ENCODE measurements at regions not wholly inside any gene's neighbourhood (a gene's known extent, or its start where the extent isn't known, plus 50 kb on each side); places are given as distances from the start of the nearest gene placed in this dataset.
A peak's percentile ranks its signal among the peaks of the same experiment; 100 is the strongest.

DNA sequence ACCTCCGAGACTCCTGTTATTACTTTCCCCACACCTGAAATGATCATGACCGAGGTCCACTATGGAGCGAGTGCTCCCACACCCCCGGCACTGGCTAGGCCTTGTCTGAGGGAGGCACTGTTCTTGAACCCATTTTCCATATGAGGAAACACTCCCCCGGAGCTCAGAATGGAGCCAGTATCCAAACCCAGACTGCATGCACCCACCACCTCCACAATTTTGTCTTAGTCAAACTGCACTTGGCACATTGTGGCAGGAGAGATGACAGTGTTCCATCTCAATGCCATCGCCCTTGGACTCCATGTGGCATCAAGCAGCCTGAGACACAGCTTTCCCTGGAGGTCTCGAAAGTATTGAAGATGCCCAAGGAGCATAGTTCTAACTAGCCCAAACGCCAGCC is 154.1 kb downstream of the NUP210 start:
- DNase-seq (ENCODE audit: low read depth in 2 of 2): no peak

DNA sequence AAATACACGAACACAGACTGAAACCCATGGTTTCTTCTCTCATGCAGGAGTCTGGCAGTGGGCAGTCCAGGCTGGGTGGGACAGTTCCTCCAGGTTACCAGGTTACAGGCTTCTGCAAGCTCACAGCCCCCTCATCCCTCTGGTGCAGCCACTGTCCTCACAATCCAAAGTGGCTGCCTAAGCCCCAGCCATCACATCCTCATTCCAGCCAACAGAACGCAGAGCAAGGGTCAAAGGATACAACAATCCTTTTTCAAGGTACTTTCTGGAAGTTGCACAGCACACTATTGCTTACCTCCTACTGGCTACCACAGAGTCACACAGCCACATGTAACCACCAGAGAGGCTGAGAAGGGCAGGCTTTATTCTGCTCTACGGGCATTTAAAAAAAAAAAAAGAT is 154.6 kb downstream of the NUP210 start:
- DNase-seq (ENCODE audit: low read depth in 2 of 2): no peak

DNA sequence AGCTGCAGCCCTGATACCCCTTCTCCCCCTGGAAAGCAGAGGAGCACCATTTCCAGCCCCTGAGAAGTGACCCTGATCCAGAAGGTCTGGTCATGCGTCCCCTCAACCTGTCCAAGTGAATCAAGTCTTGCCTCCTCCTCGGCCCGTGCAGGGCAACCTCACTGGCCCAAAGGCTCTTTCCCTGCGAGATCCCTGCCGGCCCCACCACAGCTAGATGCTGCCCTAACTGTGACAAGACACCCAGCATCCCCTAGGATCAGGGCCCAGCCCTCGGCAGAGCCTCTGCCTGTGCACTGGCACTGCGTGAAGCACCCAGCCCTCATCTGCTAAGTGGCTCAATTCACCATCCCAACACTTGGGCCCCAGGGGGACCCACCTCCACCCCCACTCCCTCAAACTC is 155.1 kb downstream of the NUP210 start:
- DNase-seq (ENCODE audit: low read depth in 2 of 2): no peak

DNA sequence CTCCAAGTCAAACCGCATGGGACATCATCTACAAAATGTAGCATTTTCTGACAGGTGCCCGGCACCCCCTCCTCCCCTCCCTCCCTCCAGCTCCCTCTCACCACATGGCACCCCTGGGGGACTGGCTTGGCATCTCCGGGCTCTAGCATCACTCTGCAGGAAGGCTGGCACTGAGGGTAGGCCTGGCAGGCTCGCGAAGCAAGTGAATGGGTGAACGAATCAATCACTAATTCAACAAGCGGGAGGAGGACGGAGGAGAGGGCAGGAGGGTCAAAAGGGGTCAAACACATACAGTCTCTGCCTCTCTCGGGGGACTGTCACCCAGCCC is 155.7 kb downstream of the NUP210 start:
- no peak for DNase-seq (ENCODE audit: low read depth in 2 of 2)

DNA sequence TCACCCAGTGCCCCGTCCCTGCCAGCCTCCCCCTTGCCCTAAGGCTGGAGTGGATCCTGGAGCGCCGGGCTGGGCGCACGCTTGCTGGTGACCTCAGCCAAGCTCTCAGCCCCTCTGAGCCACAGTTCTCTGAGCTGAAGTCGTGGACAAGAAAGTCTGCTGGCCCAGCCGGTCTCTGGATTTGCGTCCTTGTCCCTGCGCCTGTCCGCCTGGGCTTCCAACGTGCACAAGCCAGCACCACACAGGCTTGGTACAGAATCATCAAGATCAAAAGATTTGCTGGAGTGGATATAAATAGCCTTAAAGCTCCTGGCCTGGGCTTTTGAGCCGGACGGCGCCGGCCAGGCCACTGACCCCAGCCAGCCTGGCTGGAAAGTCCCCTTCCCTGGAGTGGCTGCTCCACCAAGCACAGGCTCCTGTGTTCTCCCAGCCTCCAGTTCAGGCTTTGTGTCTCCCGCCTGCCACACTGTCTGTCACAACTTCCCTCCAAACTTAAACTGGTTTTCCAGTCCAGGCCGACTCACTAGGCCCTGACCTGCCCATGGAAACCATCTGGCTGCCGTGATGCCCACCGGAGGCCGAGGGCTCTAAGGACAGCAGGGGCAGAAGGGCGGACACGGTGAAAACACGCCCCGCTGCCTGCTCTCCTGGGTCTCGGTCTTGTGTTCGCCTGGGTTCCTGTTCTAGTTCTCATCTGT is 156.2 kb downstream of the NUP210 start:
- DNase-seq (ENCODE audit: low read depth in 2 of 2): peak; percentile 89 to 92

DNA sequence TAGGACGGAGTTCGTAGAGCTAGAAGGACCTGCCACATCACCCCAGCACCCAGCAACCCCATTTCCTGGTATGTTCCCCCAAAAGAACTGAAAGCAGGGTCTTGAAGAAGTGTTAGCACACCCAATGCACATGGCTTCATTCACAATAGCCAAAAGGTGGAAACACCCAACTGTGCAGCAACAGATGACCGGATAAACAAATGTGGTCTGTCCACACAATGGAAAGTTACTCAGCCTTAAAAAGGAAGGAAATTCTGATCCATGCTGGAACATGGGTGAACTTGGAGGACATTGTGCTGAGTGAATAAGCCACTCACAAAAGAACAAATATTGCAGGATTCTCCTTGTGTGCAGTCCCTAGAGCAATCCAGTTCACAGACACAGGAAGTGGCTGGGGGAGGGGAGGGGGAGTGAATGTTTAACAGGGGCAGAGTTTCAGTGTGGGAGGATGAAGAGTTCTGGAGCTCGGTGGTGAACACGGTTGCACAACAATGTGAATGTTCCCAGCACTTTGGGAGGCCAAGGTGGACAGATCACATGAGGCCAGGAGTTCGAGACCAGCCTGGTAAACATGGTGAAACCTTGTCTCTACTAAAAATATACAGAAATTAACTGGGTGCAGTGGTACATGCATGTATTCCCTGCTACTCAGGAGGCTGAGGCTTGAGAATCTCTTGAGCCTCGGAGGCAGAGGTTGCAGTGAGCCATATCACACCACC is 157.5 kb downstream of the NUP210 start:
- peak; percentile 96 to 99 for DNase-seq (ENCODE audit: low read depth in 2 of 2)

DNA sequence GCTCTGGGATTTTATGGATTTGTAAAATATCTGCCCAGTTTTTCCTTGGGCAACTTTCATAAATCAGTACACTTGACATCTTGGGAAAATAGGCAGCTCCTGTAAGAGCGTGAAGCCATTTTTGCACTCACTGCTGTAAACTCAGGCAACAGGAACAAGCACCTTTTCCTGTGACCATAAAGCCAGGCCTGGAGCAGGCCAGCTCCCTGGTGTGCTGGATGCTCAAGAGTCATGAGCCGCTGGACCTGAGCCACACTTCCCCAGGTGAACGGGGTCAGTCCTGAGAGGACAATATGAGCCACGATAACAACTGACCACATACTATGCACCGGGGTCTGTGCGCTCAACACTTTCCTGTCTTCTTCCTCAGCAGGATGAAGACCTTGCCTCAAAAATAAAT is 158.2 kb downstream of the NUP210 start:
- peak; percentile 89 for DNase-seq (ENCODE audit: low read depth in 2 of 2)

DNA sequence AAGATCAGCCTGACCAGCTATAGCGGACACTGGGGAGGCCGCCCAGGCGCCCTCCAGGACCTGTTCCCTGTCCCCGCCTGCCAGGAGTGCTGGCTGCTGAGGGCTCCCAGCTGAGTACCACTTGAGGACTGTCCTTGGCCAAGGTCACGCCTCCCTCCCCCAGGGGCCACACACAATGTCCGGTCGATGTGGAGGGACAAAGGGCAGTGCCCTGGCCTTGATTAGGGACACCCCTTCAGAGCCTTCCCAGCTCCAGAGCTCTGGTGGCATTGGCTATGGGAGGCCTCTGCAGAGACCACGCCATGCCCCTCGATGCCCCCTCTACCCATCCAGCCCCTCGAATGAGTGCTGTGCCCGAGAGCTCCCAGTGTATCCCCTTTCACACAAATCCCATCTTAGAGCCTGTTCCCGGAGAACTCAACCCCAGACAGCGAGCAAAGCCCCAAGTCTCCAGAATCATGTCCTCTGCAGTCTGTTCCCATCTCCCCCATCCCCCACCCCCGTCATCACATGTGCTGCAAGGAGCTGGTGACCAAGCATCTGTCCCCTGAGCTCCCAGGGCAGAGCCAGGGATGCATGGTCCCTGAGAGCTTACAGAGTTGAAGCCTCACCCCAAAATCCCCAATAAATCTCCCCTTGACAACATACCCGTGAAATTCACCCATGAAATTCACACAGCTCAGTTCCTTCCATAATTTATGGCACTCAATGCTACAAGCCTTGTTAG is 158.9 kb downstream of the NUP210 start:
- no peak for DNase-seq (ENCODE audit: low read depth in 2 of 2)

DNA sequence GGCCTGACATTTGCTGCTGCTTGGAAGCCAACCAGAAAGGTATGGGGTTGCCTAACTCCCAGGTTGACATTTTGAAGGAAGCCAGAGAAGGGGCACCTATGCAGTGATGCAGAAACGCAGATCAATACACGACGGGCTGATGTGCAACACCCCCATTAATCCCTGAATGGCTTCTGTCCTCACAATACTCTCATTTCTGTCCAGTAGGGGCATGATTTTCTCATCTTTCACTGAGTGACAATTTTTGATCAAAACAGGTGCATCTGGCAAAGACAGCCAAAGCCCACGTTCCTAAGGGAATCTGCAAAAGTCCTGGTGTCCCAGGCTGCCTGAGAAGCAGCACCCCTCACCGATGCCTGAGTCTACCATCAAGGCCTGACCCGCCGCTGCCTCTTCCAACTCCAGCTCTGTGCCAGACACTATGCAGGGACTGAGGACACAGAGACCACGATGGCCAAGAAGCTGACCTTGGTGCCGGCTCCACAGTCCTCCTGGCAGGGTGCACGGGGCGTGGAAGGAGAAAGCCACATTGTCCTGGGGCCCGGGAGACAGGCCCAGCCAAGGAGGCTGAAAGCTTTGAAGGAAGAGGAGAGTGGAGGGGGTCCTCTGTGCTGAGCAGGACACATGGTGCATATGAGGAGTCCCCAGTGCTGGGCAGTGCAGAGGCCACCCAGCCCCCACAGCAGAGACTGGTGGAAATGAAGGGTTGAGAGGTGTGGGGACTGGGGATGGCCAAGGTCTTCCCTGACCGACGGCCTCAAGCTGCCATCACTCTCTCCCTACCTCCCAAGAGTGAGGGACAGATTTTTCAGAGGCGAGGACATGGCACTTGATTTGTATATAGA is 159.6 kb downstream of the NUP210 start:
- no peak for DNase-seq (ENCODE audit: low read depth in 2 of 2)

DNA sequence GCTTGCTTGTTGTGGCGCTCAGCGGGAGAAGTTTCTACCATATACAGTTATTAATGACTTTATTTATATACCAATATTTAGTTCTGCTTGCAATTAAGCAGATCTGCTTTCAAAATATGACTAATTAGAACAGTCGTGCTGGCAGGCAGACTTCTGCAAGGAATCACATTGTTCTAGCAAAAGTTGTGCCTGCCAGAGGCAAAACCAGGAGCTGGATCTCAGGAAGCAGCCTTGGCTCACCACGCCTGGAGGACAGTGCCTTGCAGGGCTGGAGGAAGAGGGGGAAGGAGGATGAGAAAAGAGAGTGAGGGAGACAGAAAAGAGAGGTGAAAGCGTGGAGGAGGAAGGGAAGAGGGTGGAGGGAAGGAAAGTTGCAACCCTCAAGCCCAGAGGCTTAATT is 160.3 kb downstream of the NUP210 start:
- no peak for DNase-seq (ENCODE audit: low read depth in 2 of 2)

DNA sequence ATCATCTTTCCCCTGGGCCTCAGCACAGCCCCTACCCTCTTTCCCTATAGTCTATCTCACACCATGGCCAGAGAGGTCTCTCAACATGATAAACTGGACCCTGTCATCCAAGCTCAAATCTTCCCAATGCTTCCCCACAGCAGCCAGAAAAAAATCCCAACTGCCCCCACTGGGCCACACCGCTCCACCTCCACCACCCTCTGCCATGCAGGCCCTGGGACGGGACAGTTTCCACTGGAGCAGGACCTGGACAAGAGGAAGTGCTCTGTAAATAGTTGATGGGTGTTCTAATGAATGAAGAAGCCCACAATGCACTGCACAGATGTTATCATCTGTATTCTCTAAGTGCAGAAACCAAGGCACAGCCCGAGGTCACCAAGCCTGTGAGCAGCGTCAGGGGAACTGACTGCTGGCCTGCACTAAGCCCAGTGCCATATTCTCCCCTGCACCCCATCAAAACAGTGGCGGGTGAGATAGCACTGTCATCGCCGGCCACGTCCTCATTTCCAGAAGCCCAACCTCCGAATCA is 161.1 kb downstream of the NUP210 start:
- no peak for DNase-seq (ENCODE audit: low read depth in 2 of 2)

DNA sequence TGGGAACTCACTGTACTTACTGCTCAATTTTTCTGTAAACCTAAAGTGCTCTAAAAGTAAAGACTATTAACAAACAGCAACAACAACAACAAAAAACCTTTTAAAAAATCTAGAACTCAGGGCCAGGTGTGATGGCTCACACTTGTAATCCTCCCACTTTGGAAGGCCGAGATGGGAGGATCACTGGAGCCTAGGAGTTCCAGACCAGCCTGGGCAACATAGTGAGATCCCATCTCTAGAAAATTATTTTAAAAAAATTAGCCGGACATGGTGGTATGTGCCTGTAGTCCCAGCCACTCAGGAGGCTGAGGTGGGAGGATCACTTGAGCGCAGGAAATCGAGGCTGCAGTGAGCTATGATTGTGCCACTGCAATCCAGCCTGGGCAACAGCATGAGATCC is 161.8 kb downstream of the NUP210 start:
- no peak for DNase-seq (ENCODE audit: low read depth in 2 of 2)

DNA sequence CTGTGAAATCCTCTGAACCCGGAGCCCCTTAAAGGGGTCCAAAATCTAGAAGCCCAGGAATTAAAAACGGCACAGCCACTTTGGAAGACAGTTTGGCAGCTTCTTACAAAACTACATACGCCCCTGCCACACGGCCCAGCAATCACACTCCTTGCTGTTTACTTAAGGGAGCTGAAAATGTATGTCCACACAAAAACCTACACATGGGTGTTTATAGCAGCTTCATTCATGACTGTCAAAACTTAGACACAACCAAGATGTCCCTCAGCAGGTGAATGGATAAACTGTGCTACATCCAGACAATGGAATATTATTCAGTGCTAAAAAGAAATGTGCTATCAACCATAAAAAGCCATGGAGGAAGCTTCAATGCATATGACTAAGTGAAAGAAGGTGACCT is 162.5 kb downstream of the NUP210 start:
- DNase-seq (ENCODE audit: low read depth in 2 of 2): no peak

DNA sequence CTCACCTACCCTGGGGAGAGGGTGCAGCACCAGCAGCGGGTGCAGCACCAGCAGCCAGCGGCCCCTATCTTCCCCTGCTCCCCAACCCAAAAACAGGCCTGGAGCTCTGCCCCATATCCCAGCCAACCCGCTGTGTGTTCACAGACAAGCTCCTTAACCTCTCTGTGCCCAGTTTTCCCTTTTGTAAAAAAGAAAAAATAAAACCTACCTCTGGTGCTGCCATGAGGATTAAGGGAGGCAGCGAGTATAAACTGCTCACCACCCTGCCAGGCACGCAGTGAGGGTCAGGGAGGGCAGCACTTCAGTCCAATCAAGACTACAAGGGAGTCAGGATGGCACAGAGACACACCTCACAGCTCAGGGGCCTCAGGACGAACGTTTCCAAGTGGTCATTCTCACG is 163.3 kb downstream of the NUP210 start:
- no peak for DNase-seq (ENCODE audit: low read depth in 2 of 2)

DNA sequence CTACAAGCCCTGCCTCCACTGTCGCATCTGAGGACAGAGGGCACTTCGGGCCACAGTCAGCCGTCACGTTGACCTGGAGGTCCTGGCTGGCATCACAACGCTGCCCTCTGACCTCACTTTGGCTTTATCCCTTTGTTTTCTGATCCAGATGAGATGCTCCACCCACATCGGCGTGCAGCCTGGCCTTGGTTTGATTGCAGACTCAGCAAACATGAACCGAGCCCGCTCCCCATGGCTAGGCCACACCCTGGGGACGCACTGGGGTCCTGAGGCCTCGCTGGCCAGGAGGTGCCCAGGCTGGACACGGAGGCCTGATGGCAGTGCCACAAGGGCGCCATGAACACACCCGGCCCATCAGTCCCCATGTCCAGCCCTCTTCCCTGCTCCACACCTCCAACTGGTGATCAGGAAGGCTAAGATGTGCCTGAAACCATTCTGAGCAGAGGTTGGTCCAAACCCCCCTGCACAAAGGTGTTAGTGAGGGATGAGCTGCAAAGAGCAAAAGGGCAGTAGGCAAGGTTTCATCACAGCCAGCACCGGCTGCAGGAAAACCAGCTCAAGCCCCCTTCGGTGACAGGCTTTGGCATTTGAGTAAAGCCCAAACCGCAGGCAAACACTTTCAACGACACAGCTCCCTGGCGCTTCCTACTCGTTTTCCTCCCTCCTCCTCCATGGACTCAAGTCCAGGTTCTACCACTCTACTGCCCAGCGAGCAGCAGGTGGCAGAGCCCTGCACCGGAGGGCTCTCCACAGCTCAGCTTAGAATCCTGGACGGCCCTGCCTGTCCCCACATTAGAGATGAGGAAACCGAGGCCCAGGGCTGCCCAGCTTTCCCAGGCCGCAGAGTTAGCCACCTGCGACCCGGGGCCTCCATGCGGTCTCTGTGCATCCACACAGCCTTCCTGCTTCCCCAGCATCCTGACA is 165.8 kb downstream of the NUP210 start:
- DNase-seq (ENCODE audit: low read depth in 2 of 2): no peak

DNA sequence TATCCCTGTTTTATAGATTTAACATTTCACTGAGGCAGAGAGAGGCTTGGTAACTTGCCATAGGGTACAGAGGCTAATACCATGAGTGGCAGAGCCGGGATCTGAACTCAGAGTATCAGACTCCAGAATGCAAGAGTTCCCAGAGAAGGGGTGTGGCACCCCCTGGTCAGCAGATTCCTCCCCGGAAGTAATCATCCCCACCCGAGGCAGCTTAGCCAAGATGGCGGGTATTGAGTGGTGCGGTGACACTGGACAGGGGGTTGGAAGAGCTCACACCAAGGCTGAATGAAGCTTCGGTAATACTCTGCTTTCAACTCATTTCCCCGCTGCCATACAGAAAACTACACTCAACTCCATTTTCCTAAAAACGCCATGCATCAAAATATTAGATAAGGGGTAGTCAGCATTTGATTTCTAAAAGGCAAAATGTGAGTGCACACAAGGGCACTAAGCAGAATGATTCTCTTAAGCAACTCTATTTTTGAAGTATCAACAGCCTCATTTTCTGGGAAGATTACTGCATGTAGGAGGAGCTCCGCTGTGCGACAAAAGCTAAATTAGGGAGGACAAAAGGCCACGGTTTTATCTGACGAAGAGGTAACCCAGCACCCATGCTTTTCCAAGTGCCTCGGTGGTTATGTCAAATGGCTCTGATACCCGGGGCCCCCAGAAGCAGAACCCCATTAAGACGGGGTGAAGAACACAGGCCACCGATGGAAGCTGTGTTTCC is 166.7 kb downstream of the NUP210 start:
- DNase-seq (ENCODE audit: low read depth in 2 of 2): no peak

DNA sequence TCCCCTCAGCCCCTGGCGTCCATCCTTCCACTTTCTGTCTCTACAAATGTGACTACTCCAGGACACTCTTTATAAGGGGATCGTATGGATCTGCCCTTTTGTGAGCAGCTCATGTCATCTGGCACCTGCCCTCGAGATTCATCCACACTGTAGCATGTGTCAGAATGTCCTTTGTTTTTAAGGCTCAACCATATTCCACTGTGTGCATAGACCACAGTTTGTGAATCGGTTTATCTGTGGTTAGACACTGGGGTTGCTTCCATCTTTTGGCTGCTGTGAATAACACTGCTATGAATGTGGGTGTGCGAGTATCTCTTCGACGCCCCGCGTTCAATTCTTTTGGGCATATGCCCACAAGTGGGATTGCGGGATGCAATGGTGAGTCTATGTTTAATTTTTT is 167.9 kb downstream of the NUP210 start:
- no peak for DNase-seq (ENCODE audit: low read depth in 2 of 2)

DNA sequence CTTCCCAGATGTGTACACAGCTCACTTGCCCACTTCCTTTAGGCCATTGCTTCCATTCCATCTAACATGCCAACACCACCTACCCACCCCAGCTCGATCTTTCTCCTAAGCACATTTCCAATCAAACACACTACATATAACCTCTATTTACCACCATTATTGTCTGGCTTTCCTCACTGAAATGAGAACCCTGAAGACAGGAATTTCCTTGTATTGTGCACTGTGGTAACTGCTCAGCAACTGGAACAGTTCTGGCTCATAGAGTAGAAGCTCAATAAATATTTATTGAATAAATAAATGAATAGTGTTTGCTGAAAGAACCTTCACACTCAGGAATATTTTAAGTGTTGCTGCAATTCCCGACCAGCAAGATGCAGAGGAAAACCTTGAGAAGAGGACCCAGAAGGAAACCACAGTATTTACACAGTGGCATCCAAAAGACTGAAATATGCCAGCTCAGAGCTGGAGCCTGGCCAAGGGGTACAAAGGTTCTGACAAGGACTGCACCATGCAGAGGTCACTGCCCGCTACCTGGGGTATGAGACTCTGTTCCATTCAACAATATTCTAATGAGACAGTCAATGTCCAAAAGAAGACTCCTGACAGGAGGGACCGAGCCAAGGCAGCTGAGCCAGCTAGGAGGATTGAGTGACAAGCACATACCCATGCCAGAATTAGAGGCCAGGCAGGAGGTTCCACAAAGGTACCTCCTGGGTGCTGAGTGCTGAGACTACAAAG is 168.8 kb downstream of the NUP210 start:
- peak in 1 of 2 donors; percentile 70 for DNase-seq (ENCODE audit: low read depth in 2 of 2)
